HG03432 (cell line): ENCODE measurements at regions not wholly inside any gene's neighbourhood (a gene's known extent, or its start where the extent isn't known, plus 50 kb on each side); places are given as distances from the start of the nearest gene placed in this dataset.
"Not testable (repeated sequence)": the region's sequence is repeated elsewhere in the genome, so short reads cannot be mapped to it uniquely, and the experiment has no call there.

ENCODE experiments used
- ATAC-seq: cut with Tn5 transposase; IDR thresholded peaks from one replicate; pipeline ENCODE4 v1.9.1; 2021; ENCODE audit warnings: mild to moderate bottlenecking, moderate library complexity; ENCODE audit not compliant: unreplicated experiment

DNA sequence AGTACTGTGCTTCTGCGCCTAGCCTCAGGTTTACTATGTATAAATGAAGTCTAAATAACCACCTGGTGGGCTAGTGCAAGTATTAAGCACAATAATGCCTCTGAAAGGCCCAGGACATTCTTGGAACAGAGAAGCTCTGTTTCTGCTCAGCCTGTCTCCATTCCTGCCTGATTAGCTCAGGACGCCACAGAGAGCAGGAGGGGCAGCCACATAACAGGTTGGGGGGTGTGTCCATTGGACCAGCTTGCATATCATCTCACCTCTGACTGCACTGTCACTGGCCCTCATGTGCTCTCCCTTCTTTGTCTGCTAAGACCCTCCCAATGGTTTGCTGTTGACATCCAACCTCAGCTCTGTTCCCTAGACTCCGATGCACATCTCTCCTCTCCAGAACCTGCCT is 52.8 kb upstream of the IKZF1 start:
- no peak for ATAC-seq

DNA sequence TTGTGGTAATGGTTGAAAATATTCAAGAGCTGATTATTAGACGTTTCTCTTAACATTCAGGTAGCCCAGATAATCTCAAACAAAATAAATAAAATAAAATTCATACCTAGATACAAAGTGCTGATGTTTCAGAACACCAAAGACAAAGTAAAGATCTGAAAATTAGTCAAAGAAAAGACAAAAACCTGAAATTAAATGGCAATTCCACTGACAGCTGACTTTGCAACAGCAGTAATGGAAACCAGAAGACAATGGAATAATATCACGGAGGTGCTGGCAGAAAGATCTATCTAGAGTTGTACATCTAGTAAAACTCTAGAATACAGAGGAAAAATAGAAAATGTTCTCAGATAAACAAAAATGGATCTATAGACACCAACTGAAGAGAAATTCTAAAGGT is 58.0 kb upstream of the IKZF1 start:
- ATAC-seq = no peak

DNA sequence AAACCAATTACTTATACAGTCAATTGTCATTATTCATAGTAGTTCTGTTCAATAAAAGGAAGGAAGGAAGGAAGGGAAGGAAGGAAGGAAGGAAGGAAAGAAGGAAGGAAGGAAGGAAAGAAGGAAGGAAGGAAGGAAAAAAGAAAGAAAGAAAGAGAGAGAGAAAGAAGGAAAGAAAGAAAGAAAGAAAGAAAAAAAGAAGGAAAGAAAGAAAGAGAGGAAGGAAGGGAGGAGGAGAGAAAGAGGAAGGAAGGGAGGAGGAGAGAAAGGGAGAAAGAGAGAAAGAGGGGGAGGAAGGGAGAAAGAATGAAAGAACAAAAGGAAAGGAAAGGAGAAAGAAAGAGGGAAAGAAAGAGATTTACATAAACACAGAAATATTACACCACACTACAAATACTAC is 62.4 kb upstream of the IKZF1 start:
- ATAC-seq = not testable (repeated sequence)

DNA sequence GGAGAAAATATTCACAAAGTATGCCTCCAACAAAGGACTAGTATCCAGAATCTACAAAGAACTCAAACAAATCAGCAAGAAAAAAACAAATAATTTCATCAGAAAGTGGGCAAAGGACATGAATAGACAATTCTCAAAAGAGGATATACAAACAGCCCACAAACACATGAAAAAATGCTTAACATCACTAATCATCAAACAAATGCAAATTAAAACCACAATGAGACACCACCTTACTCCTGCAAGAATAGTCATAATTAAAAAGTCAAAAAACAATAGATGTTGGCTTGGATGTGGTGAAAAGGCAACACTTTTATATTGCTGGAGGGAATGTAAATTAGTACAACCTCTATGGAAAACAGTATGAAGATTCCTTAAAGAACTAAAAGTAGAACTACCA is 63.8 kb upstream of the IKZF1 start:
- not testable (repeated sequence) for ATAC-seq

DNA sequence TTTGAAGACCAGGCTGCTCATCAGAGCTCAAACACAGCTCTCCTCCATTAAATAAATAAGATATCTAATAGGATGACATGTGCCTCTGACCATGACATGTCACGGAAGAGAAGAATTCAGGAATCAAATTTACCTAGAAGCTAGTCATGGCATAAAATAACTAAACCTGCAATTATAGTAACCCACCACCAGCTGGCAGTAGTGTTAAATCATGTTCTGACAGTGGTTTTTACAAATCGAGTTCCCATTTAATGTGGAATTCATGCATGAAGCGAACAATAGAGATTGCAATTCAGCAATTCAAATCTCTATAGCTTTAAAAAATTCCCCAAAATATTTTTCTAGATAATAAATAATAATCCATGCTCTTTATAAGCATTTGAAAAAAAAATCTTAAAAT is 74.6 kb upstream of the IKZF1 start:
- ATAC-seq = no peak

DNA sequence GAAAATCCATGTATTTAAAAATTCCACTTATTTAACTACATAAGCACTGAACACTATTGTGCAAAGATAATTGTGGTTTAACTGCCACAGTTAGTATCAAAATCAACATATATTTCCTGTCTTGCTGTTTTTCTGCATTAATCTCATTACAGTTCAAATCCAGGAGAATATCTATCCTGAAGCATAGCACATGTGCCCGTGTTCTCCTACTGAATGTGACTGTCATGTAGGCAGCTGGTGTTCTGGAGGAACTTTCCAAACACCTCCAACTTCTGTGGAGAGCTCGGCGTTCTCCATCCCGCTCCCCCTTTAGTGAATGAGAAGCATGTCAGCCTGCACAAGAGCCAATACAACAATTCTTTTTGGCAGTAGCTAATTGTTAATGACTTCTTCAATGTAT is 76.4 kb upstream of the IKZF1 start:
- no peak for ATAC-seq

DNA sequence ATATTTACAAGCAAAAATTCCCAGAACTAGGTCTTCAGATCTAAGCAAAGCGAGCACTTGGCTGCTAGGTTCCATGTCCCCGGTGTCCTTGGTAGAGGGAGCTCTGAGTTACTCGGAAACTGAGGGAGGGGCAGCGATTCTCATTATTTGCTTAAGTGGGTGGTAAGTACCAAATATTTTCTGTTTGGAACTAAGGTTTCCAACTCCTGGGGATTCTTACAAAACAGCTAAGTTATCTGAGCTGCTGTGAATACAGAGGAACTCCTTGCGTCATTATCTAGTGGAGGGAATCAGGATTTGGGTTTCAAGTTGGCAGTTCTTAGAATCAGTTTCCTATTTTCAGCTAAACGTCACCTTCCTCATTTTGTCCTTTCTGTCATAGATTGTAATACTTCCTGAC is 76.8 kb upstream of the IKZF1 start:
- ATAC-seq = no peak

DNA sequence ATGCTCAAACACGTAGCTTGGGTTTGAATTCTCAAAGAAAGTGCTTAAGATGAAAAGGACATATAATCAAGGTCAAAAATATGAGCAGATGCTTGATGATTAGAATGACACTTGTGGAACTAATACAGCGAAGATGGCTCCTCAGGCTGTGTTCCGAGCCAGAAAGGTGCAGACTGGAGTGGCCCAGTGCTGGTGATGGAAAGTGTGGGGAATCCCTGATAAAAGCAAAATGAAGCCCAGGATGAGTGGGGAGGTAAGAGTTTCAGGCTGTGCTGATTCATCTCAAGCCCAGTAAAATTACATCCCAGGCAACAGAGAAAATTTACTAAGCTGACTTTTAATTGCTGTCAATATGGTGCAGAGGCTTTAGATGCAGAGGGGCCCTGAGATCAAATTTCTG is 77.8 kb upstream of the IKZF1 start:
- ATAC-seq = peak; percentile 69

DNA sequence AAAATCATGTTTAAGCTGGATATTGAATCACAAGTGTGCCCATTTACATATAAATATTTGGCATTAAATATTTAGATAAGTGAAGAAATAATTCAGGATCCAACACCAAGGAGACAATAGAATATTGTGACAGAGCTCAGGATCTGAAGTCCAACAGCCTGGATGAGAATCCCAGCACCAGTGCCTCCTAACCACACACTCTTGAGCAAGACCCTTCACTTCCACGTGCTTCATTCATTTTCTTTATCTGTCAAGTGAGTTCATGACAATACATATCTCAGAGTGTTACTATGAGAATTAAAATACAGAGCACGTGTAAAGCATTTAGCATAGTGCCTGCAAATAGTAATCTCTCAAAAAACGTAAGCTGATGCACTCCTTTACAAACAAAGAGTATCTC is 78.4 kb upstream of the IKZF1 start:
- no peak for ATAC-seq

DNA sequence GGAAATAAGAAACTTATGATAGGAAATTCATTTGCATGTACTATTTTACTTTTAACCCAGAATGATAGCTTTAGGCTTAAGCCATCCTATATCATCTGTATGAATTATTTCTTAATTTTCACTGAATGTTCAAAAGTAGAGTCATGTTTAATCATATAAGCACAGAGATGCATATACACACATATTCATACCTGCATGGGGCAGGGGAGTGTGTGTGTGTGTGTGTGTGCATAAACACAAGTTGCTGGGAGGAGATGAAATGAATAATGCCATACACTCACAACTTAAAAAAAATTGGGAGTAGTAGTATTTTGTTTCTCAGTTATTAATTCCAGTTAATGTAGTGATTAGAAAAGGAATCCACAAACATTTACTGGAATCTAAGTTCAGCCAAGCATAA is 83.1 kb upstream of the IKZF1 start:
- no peak for ATAC-seq

DNA sequence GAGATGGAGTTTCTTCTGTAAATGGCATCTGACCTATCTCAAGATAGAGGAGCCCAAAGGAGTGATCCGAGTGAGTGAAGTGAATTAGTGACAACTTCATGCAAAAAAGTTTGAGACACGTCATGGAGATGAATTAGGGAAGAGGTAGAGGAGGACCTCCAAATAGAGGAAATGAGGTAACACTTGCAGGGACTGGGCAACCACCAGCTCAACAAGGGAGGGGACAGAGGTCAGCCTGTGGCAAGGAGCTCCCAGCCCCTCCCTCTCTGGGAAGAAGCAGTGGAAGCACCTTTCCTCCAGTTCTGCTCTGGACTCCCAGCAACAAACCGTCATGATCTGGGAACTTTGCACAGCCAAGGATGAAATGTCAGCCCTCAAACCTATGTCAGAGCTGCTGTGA is 83.5 kb upstream of the IKZF1 start:
- ATAC-seq = no peak

DNA sequence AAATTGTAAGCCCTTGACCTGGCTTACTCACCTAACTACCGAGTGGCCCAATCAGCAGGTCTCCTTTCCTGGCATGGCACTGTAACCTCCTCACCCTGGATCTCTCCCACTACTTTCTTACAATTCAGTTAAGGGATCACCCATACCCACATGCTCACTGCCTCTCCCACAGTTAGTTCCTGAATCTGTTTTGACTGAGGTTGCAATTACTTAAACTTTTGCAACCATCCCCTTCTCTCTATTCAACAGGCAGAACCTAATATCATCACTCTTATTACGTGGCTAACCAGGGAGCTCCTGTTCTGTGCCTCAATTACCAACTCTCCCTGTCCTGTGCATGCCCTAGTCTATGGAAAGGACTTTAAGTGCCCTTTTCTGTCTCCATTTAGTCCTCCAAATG is 84.2 kb upstream of the IKZF1 start:
- no peak for ATAC-seq

DNA sequence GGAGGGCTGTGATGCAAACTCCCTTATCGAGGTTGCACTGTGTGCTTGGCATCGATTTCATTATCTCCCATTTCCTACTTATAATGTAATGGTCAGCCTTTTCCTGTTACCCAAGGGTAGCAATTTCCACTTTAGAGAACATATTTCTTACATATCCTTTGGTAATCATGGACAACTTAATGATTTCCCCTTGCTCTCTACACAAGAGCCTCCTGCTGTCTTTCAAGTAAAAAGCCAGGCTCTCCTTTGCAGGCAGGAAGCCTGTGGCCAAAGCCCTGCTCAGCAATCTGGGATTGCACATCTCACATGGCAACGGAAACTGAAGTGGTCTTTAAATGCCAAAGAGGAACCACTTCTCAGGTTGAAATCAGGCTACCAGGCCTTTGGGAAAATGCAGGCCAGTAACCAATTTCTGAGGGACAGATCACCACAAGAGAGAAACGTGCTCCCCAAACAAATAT is 86.7 kb upstream of the IKZF1 start:
- no peak for ATAC-seq

DNA sequence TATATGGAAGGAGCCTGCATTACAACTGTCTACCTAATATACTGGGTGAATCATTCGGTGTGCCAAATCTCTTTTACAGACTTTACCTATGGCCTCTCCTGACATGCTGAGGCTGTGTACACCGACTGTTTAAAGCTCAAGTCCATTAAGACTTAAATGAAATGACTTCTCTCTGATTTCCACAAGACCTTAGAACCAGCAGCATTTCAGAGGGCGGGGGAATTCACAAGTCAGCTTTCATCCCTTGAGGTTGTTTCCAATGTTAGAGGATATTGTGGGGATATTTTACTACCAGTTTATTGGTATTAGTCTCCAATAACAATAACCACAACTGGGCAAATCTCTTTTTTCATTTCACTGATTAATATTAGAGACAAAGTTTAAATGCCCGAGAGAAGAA is 87.1 kb upstream of the IKZF1 start:
- no peak for ATAC-seq

DNA sequence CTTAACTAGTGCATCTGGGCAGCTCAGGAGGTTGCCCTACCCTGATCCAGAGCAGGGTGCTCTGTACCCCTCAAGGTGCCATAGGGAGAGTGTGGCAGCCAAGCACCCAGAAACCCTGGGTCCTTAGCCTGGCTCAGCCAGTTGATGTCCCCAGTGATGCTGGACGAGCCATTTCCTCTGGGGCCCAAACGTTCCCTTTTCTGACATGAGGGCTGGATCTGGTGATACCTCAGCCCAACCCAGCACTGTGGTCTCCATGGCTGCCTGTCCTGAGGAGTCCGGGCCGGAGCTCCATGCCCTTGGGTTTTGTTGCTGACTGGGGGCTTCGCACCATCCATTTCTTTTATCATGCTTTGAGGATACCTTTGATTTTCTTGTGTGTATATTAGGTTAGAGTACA is 87.9 kb upstream of the IKZF1 start:
- ATAC-seq = no peak

DNA sequence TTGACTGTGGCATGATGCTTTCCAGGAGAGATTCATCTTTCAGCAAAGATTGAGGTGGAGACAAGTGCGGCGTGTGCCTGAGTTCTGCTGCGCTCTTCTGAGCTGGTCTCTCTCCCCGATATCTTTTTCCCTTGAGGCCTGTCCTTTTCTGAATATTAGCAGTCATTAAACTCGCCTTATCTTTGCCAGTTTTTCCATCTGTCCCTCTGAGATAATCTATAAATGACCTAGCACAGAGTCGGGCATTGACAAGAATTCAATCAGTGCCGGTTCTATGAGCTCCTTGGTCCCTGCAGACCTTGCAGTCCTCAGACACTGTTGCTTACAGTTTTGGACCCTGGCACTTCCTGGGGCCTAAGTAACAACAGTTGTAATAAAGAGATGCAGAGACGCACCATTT is 89.7 kb upstream of the IKZF1 start:
- no peak for ATAC-seq

DNA sequence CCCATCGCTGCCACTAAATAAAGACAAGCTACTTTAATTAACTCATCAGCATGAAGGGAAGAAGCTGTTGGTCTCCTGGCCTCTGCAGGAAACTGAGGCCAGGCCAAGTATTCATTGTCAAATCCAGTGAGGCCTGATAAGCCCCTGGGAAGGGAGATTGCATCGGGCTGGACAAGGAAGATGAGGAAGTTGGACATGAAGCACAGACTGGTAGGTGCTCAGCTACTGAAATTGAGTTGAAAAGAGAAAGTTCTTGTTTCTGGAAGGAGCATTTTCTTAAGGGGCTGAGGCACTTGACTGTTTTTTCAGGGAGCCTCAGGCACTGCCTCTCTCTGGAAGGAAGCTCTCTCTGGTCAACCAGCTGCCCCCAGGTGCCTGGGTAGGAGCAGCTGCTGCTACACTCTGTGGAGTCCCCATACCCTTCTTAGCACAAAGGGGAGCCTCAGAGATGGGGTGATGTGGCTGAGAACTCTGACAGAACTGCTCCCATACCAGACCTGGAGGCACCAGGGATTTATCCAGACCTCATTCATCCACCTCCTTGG is 90.3 kb upstream of the IKZF1 start:
- no peak for ATAC-seq

DNA sequence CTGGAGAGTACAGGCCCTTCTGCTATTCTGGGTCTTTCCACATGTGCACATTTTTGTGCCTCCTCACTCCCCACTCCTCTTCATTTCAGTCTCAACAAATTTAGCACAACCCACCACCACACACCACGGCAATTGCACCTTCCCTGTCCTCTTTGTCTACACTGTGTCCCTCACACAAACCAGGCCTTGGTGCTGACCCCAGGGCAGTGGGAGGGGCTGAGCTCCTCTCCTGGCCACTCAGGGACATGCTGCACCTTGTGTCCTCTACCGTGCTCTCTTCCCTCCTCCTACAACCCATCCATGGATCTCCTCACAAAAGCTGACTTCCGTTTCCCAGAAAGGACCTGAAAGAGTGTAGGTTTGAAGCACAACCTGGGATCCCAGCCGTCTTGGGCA is 90.9 kb upstream of the IKZF1 start:
- no peak for ATAC-seq

DNA sequence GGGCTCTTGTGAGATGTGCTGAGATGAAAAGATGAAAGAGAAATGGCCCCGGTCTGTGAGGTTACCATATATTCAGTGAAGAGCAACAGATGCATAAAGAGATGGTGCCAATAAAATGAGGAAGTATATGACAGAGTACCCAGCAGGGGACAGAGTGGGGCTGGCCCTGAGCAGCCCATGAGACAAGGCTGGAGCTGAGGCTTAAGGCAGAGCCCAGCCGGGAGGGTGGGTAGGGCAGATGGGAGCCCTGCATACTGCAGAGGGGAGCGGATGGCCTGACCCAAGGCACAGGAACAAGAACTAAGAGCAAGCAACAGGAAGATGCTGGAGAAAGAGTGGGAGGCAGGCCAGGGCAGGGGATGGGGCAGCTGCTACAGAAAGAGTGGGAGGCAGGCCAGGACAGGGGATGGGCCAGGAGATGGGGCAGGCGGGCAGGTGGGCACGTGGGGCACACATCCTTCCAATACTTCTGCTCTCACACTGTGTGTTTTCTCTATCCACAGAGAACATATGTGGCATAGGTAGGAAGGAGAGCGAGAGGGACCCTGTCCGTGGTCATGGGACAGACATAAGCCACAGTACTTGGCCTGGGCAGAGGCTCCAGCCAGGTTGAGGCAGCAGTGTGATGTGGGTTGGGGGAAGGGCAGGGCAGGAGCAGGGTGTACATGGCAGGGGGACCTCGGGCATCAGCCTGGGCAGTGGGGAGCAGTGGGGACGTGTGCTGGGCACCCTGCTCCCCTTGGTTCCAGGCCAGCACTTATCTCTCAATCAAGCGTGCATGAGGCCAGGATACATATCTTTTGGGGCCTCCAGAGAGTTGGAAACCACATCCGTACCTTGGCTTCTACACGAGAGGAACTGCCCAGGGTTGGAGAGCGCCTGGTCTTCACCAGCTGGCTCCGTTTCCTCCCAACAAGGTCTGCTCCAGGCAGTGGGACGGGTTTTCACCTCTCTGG is 91.6 kb upstream of the IKZF1 start:
- ATAC-seq = peak; percentile 57

DNA sequence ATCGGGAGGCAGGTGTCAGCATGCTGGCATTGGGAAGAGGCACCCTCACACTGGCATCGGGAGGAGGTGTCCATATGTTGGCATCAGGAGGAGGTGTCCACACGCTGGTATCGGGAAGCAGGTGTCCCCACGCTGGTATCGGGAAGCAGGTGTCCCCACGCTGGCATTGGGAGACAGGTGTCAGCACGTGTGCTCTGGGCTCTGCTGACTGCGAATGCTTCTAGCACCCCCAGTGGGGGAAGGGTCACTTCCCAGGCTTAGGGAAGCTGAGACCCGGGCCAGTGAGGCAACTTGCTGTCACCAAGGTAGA is 92.5 kb upstream of the IKZF1 start:
- no peak for ATAC-seq

DNA sequence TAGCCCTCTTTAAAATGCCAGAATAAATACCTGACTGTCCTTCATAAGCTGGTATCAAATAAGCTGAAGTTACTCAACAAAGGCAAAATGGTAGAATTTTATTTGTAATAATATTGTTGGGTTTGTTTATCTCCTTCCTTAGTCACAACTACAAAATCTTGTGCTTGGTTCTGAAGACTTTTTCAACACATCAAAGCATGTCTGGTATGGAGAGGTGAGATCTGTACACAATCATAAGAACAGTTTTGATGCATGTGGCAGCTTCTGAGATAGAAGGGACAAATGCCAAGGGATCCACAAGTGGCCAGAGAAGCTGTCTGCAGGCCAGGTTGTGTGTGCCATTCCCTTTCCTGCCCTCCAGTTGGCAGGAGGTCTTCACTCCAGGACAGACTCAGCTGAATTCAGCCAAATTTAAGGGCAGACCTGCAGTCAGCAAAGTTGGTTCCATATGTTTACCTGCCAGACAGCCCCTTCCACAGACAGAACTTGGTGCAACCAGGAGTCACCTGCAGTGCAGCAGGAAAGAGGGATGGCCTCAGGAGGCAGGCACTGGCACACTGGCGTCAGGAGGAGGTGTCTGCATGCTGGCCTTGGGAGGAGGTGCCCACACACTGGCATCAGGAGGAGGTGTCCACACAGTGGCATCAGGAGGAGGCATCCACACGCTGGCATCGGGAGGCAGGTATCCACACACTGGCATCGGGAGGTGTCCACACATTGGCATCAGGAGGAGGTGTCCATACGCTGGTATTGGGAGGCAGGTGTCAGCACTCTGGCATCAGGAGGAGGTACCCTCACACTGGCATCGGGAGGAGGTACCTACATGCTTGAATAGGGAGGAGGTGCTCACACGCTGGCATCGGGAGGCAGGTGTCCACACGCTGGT is 93.1 kb upstream of the IKZF1 start:
- no peak for ATAC-seq

DNA sequence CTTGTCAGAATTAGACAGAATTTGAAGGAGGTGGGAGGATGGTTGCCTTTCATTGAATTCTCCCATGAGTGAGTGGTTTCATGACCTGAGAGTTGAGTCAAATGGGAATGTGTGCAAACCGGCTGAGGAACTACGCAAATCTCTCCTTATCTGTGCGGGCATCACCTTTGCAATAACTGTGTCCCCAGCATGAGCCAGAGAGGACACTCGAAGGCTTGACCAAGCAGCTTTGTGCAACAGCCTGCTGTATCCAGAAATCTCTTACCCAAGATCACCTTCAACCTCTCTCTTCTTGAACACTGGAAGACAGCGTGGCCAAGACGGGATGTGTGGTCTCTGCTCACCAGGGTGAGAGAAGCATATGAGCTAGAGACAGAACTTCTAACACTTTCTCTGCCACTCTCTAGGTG is 93.8 kb upstream of the IKZF1 start:
- ATAC-seq = no peak
